Caco-2 (cell line): ENCODE measurements at regions not wholly inside any gene's neighbourhood (a gene's known extent, or its start where the extent isn't known, plus 50 kb on each side); places are given as distances from the start of the nearest gene placed in this dataset.
"Not testable (repeated sequence)": the region's sequence is repeated elsewhere in the genome, so short reads cannot be mapped to it uniquely, and the experiment has no call there.

Source experiments
- BruUV-seq: library from RNA; stranded (reverse); fragments of 400-500 nt; replicated peaks from 2 replicates; lab custom pipeline; 2021; lab: Mats Ljungman, UMichigan
- CTCF ChIA-PET: fragments of 300-600 bp; sonication (Branson Sonifier 250); formaldehyde crosslinking; loops from one replicate; lab custom pipeline; 2022; ENCODE audit warnings: antibody characterized with exemption; lab: Charles Lee
- POLR2A ChIA-PET: fragments of 300-600 bp; sonication (Branson Sonifier 250); formaldehyde crosslinking; loops from one replicate; lab custom pipeline; 2022; ENCODE audit warnings: antibody characterized with exemption; lab: Charles Lee
- DNase-seq, 2 experiments: peaks; one replicate each; pipeline versions ENCODE4 v3.0.0 to v3.0.0-alpha.2; 2020 to 2022
- H3K27me3 ChIP-seq: replicated peaks from 2 replicates; pipeline ENCODE4 v1.6.0; 2011; ENCODE audit warnings: low read length; ENCODE audit not compliant: control insufficient read depth, insufficient read depth
- H3K36me3 ChIP-seq: 2 replicates; pipeline ENCODE4 v1.5.1; 2011; ENCODE audit warnings: low read length; ENCODE audit not compliant: control insufficient read depth, insufficient read depth
- H3K4me1 ChIP-seq: fragments of 250-450 bp; sonication (Bioruptor Pico); 2 replicates; pipeline ENCODE4 v1.5.1; 2020; ENCODE audit warnings: mild to moderate bottlenecking
- H3K4me3 ChIP-seq: 2 replicates; pipeline ENCODE4 v1.5.1; 2011; ENCODE audit warnings: low read depth, mild to moderate bottlenecking, control low read depth, low read length
- H3K9me3 ChIP-seq: fragments of 250-450 bp; sonication (Bioruptor Pico); 2 replicates; pipeline ENCODE4 v1.5.1; 2020; ENCODE audit warnings: mild to moderate bottlenecking, moderate library complexity
- H3K27ac Mint-ChIP-seq: one replicate; pipeline ENCODE4 v1.8.0; 2022; ENCODE audit warnings: mixed read lengths; ENCODE audit not compliant: unreplicated experiment
- H3K27me3 Mint-ChIP-seq: one replicate; pipeline ENCODE4 v1.8.0; 2022; ENCODE audit warnings: mixed read lengths; ENCODE audit not compliant: insufficient read depth, unreplicated experiment
- H3K36me3 Mint-ChIP-seq: one replicate; pipeline ENCODE4 v1.8.0; 2022; ENCODE audit warnings: mild to moderate bottlenecking, mixed read lengths; ENCODE audit not compliant: insufficient read depth, unreplicated experiment
- H3K4me1 Mint-ChIP-seq: one replicate; pipeline ENCODE4 v1.8.0; 2022; ENCODE audit warnings: low read depth, mixed read lengths; ENCODE audit not compliant: unreplicated experiment
- H3K4me3 Mint-ChIP-seq: one replicate; pipeline ENCODE4 v1.8.0; 2022; ENCODE audit warnings: mild to moderate bottlenecking, moderate library complexity, mixed read lengths; ENCODE audit not compliant: unreplicated experiment
- H3K9me3 Mint-ChIP-seq: one replicate; pipeline ENCODE4 v1.8.0; 2022; ENCODE audit warnings: mixed read lengths; ENCODE audit not compliant: unreplicated experiment
- CTCF ChIP-seq, 2 experiments: fragments of 200-600 bp in 1 of 2; IDR thresholded peaks; 1 replicate in 1 of 2; 2 replicates in 1 of 2; pipeline versions ENCODE4 v1.5.1 to v1.8.0; 2011 to 2022; ENCODE audit warnings: antibody characterized with exemption in 1 of 2, control low read depth in 1 of 2, inconsistent platforms in 1 of 2, low read depth in 1 of 2, low read length in 1 of 2, mild to moderate bottlenecking in 1 of 2, moderate library complexity in 1 of 2; ENCODE audit not compliant: insufficient read depth in 1 of 2, severe bottlenecking in 1 of 2, unreplicated experiment in 1 of 2
- intact Hi-C: fragments of 100-400 bp; cut with micrococcal nuclease; formaldehyde crosslinking; loops from one replicate; pipeline ENCODE4 v1.10.0; 2022; ENCODE audit not compliant: unreplicated experiment

- H3K4me3 ChIP-seq = no peak overlapping the region
- no peaks in the 10 kb centered on the region for H3K9me3 ChIP-seq
- Mint-ChIP-seq H3K9me3 (peaks cover 16% of the 10 kb centered on the region), H3K27me3 (peaks cover 15% of the 10 kb centered on the region), H3K36me3 (no peaks in the 10 kb centered on the region), H3K4me3 (no peak overlapping the region), H3K27ac (no peak overlapping the region), H3K4me1 (no peaks in the 10 kb centered on the region)
- POLR2A ChIA-PET = no interaction called here
- CTCF ChIA-PET = no interaction called here
- TF ChIP-seq CTCF (IDR thresholded peaks at IDR 0.05; ENCODE audit: insufficient read depth in 1 of 2, low read depth in 1 of 2, low read length in 1 of 2, severe bottlenecking in 1 of 2, unreplicated experiment in 1 of 2) = no peak
- H3K27me3 ChIP-seq = no peaks in the 10 kb centered on the region
- H3K4me1 ChIP-seq = no peaks in the 10 kb centered on the region
- intact Hi-C loops = no loop called here
- no peaks in the 10 kb centered on the region for H3K36me3 ChIP-seq
- no peak for DNase-seq
- no TSS peak for BruUV-seq
These were observed 435.4 kb downstream of the BRD1 start for GRCh38 chr22:49392247-49392646.

- H3K36me3 Mint-ChIP-seq = no peaks in the 10 kb centered on the region
These were observed 436.2 kb downstream of the BRD1 start for GRCh38 chr22:49391436-49391835.

GRCh38 chr22:49390954-49391353 lies 436.7 kb downstream of the BRD1 start:
- Histone ChIP-seq H3K4me3 (no peak overlapping the region), H3K9me3 (no peaks in the 10 kb centered on the region), H3K27me3 (no peaks in the 10 kb centered on the region), H3K4me1 (no peaks in the 10 kb centered on the region), H3K36me3 (no peaks in the 10 kb centered on the region)
- Mint-ChIP-seq H3K4me1 (no peaks in the 10 kb centered on the region), H3K9me3 (peaks cover 16% of the 10 kb centered on the region), H3K36me3 (no peaks in the 10 kb centered on the region), H3K27me3 (peaks cover 15% of the 10 kb centered on the region), H3K4me3 (no peak overlapping the region), H3K27ac (no peak overlapping the region)
- BruUV-seq = no TSS peak
- intact Hi-C loops = no loop called here
- no peak for TF ChIP-seq CTCF (IDR thresholded peaks at IDR 0.05; ENCODE audit: insufficient read depth in 1 of 2, low read depth in 1 of 2, low read length in 1 of 2, severe bottlenecking in 1 of 2, unreplicated experiment in 1 of 2)
- ChIA-PET POLR2A (no interaction called here), CTCF (no interaction called here)
- DNase-seq = no peak

More at GRCh38 chr22:49391436-49391835, 436.2 kb downstream of the BRD1 start:
- ChIA-PET CTCF (no interaction called here), POLR2A (no interaction called here)
- Histone ChIP-seq H3K36me3 (no peaks in the 10 kb centered on the region), H3K9me3 (no peaks in the 10 kb centered on the region), H3K27me3 (no peaks in the 10 kb centered on the region), H3K4me1 (no peaks in the 10 kb centered on the region), H3K4me3 (no peak overlapping the region)
- no TSS peak for BruUV-seq
- intact Hi-C loops = no loop called here
- no peak overlapping the region for H3K4me3 Mint-ChIP-seq
- no peaks in the 10 kb centered on the region for H3K4me1 Mint-ChIP-seq
- H3K9me3 Mint-ChIP-seq = peaks cover 16% of the 10 kb centered on the region
- no peak for TF ChIP-seq CTCF (IDR thresholded peaks at IDR 0.05; ENCODE audit: insufficient read depth in 1 of 2, low read depth in 1 of 2, low read length in 1 of 2, severe bottlenecking in 1 of 2, unreplicated experiment in 1 of 2)
- H3K27me3 Mint-ChIP-seq = peaks cover 15% of the 10 kb centered on the region
- DNase-seq = no peak
- H3K27ac Mint-ChIP-seq = no peak overlapping the region

GRCh38 chr22:49383909-49384308 lies 443.8 kb downstream of the BRD1 start:
- H3K36me3 Mint-ChIP-seq, intact Hi-C loops, H3K9me3 ChIP-seq, POLR2A ChIA-PET, H3K36me3 ChIP-seq, CTCF ChIA-PET, H3K4me1 Mint-ChIP-seq, H3K4me3 Mint-ChIP-seq, H3K4me3 ChIP-seq, DNase-seq, H3K27ac Mint-ChIP-seq, H3K27me3 ChIP-seq, BruUV-seq, H3K9me3 Mint-ChIP-seq, H3K4me1 ChIP-seq: not testable (repeated sequence)
- H3K27me3 Mint-ChIP-seq = peaks cover 10% of the 10 kb centered on the region
